Prostate gland (tissue), 2 donors: ENCODE measurements at regions not wholly inside any gene's neighbourhood (a gene's known extent, or its start where the extent isn't known, plus 50 kb on each side); places are given as distances from the start of the nearest gene placed in this dataset.
"Not testable (repeated sequence)": the region's sequence is repeated elsewhere in the genome, so short reads cannot be mapped to it uniquely, and the experiment has no call there.

Experiments used
- DNase-seq: peaks from one replicate; pipeline ENCODE4 v3.0.0-alpha.2; 2019; ENCODE audit warnings: low spot score
- H3K27ac ChIP-seq, 2 donors: fragments of 200-600 bp; sonication (generic); 2 replicates each; pipeline ENCODE4 v1.5.1; 2017 to 2019
- H3K27me3 ChIP-seq: fragments of 200-600 bp; sonication (generic); replicated peaks from 2 replicates; pipeline ENCODE4 v1.5.1; 2019; ENCODE audit not compliant: insufficient read depth
- H3K36me3 ChIP-seq, 2 donors: fragments of 200-600 bp; sonication (generic); 1 replicate in 1 of 2; 2 replicates in 1 of 2; pipeline versions ENCODE4 v1.5.1 to v1.8.1; 2017 to 2019
- H3K4me1 ChIP-seq: fragments of 200-600 bp; sonication (generic); replicated peaks from 2 replicates; pipeline ENCODE4 v1.5.1; 2019
- H3K4me3 ChIP-seq, 2 donors: fragments of 200-600 bp; sonication (generic); 2 replicates each; pipeline ENCODE4 v1.5.1; 2017 to 2019
- H3K9me3 ChIP-seq: fragments of 200-600 bp; sonication (generic); 2 replicates; pipeline ENCODE4 v1.5.1; 2017
- CTCF ChIP-seq, 4 experiments: fragments of 200-600 bp in 2 of 4; fragments of 450-650 bp in 2 of 4; sonication (generic) in 2 of 4; IDR thresholded peaks; 1 replicate in 3 of 4; 2 replicates in 1 of 4; pipeline ENCODE4 v1.5.1; 2016 to 2019; ENCODE audit warnings: antibody characterized with exemption in 4 of 4, mild to moderate bottlenecking in 2 of 4, moderate library complexity in 2 of 4
- POLR2A ChIP-seq: fragments of 450-650 bp; IDR thresholded peaks from one replicate; pipeline ENCODE4 v1.6.1; 2016; ENCODE audit warnings: antibody characterized with exemption, mild to moderate bottlenecking
- POLR2AphosphoS5 ChIP-seq: sonication (generic); formaldehyde crosslinking; IDR thresholded peaks from one replicate; pipeline ENCODE4 v1.6.1; 2017; ENCODE audit warnings: antibody characterized with exemption
- WGBS: methylation state at CpG from one replicate; pipeline ENCODE4 v1.1.5; 2018; 5-methylcytosine and 5-hydroxymethylcytosine counted together
- intact Hi-C: fragments of 100-400 bp; cut with DNase I; formaldehyde crosslinking; loops from one replicate; pipeline ENCODE4 v1.14.2; 2022

- TF ChIP-seq POLR2A (no peak), CTCF (IDR thresholded peaks at IDR 0.05) (no peak), POLR2AphosphoS5 (no peak)
- no peak for DNase-seq
- H3K36me3 ChIP-seq = no peaks in the 10 kb centered on the region
- intact Hi-C loops = no loop called here
- WGBS = 84% methylated on average over 5 of the region's 5 CpGs
- H3K4me3 ChIP-seq = no peak overlapping the region
- H3K27ac ChIP-seq = no peak overlapping the region
- no peaks in the 10 kb centered on the region for H3K9me3 ChIP-seq
- H3K27me3 ChIP-seq = no peaks in the 10 kb centered on the region
- no peaks in the 10 kb centered on the region for H3K4me1 ChIP-seq
Measured at GRCh38 chr1:31514117-31514516, 62.2 kb upstream of the TINAGL1 start.

GRCh38 chr1:31515056-31515775 lies 61.1 kb upstream of the TINAGL1 start:
- DNase-seq = no peak
- intact Hi-C loops = no loop called here
- H3K36me3 ChIP-seq = no peaks in the 10 kb centered on the region
- H3K4me3 ChIP-seq = no peak overlapping the region
- H3K4me1 ChIP-seq = no peaks in the 10 kb centered on the region
- 48% methylated on average over 7 of the region's 7 CpGs for WGBS
- no peak overlapping the region for H3K27ac ChIP-seq
- no peaks in the 10 kb centered on the region for H3K9me3 ChIP-seq
- H3K27me3 ChIP-seq = no peaks in the 10 kb centered on the region
- TF ChIP-seq CTCF (IDR thresholded peaks at IDR 0.05) = no peak
- no peak for TF ChIP-seq POLR2A
- TF ChIP-seq POLR2AphosphoS5 = no peak

GRCh38 chr1:31515936-31516335 lies 60.4 kb upstream of the TINAGL1 start:
- H3K9me3 ChIP-seq = no peaks in the 10 kb centered on the region
- no peak for DNase-seq

GRCh38 chr1:31517301-31517700 lies 59.0 kb upstream of the TINAGL1 start:
- H3K9me3 ChIP-seq = no peaks in the 10 kb centered on the region
- H3K36me3 ChIP-seq = no peaks in the 10 kb centered on the region
- WGBS = 74% methylated on average over 5 of the region's 5 CpGs
- H3K27ac ChIP-seq = no peak overlapping the region
- DNase-seq = no peak
- TF ChIP-seq POLR2AphosphoS5 (no peak), CTCF (IDR thresholded peaks at IDR 0.05) (no peak), POLR2A (no peak)
- no peaks in the 10 kb centered on the region for H3K4me1 ChIP-seq
- H3K4me3 ChIP-seq = no peak overlapping the region
- no peaks in the 10 kb centered on the region for H3K27me3 ChIP-seq
- intact Hi-C loops = no loop called here

More at GRCh38 chr1:31515936-31516335, 60.4 kb upstream of the TINAGL1 start:
- no peak overlapping the region for H3K4me3 ChIP-seq
- WGBS = 98% methylated on average over 4 of the region's 4 CpGs
- no peak for TF ChIP-seq POLR2AphosphoS5
- TF ChIP-seq POLR2A = no peak
- no peak for TF ChIP-seq CTCF (IDR thresholded peaks at IDR 0.05)
- no peaks in the 10 kb centered on the region for H3K4me1 ChIP-seq
- intact Hi-C loops = no loop called here
- H3K36me3 ChIP-seq = no peaks in the 10 kb centered on the region
- H3K27me3 ChIP-seq = no peaks in the 10 kb centered on the region
- H3K27ac ChIP-seq = no peak overlapping the region

- H3K27ac ChIP-seq, H3K4me1 ChIP-seq, H3K9me3 ChIP-seq, DNase-seq, H3K36me3 ChIP-seq, intact Hi-C loops, H3K4me3 ChIP-seq, H3K27me3 ChIP-seq: not testable (repeated sequence)
- 68% methylated on average over 2 of the region's 2 CpGs for WGBS
Measured at GRCh38 chr1:31517986-31518385, 58.3 kb upstream of the TINAGL1 start.
